IMR-90 (cell line): ENCODE measurements at regions not wholly inside any gene's neighbourhood (a gene's known extent, or its start where the extent isn't known, plus 50 kb on each side); places are given as distances from the start of the nearest gene placed in this dataset.

ENCODE experiments used
- ATAC-seq: fragments of 200-7000 bp; cut with Tn5 transposase; 2 replicates; pipeline ENCODE4 v1.9.1; 2020; ENCODE audit warnings: low read depth, mild to moderate bottlenecking, moderate library complexity
- BruUV-seq: library from RNA; stranded (reverse); fragments of 400-500 nt; replicated peaks from 2 replicates; lab custom pipeline; 2021; lab: Mats Ljungman, UMichigan
- CTCF ChIA-PET: fragments of 300-600 bp; formaldehyde crosslinking; extraction: SDS; loops from one replicate; lab custom pipeline; 2021; ENCODE audit warnings: antibody characterized with exemption; lab: Yijun Ruan, JAX
- POLR2A ChIA-PET: fragments of 300-600 bp; sonication (Branson Sonifier 250); formaldehyde crosslinking; loops from one replicate; lab custom pipeline; 2022; ENCODE audit warnings: antibody characterized with exemption; ENCODE audit not compliant: unreplicated experiment; lab: Charles Lee
- DNase-seq: peaks from one replicate; pipeline ENCODE4 v3.0.0; 2013
- H2AFZ ChIP-seq: replicated peaks from 2 replicates; pipeline ENCODE3; 2013; ENCODE audit warnings: low read length, mild to moderate bottlenecking; ENCODE audit not compliant: poor library complexity
- H2AK5ac ChIP-seq: 2 replicates; pipeline ENCODE4 v1.6.1; 2013; ENCODE audit warnings: low read depth, low read length, inconsistent platforms
- H2AK9ac ChIP-seq: replicated peaks from 2 replicates; pipeline ENCODE3; 2013; ENCODE audit warnings: mild to moderate bottlenecking, low read depth, low read length, moderate library complexity; ENCODE audit not compliant: poor library complexity
- H2BK120ac ChIP-seq: 2 replicates; pipeline ENCODE4 v1.6.1; 2013; ENCODE audit warnings: low read depth, low read length, inconsistent platforms
- H2BK15ac ChIP-seq: 3 replicates; pipeline ENCODE4 v1.6.1; 2013; ENCODE audit warnings: low read depth, low read length, inconsistent platforms
- H2BK20ac ChIP-seq: 2 replicates; pipeline ENCODE4 v1.6.1; 2013; ENCODE audit warnings: low read depth, mild to moderate bottlenecking, inconsistent platforms, low read length, moderate library complexity
- H2BK5ac ChIP-seq: 2 replicates; pipeline ENCODE4 v1.6.1; 2013; ENCODE audit warnings: mild to moderate bottlenecking, low read depth, low read length, inconsistent platforms; ENCODE audit not compliant: poor library complexity, severe bottlenecking
- H3K14ac ChIP-seq: replicated peaks from 2 replicates; pipeline ENCODE4 v1.6.1; 2013; ENCODE audit warnings: low read depth, low read length, inconsistent platforms
- H3K18ac ChIP-seq: 2 replicates; pipeline ENCODE4 v1.6.1; 2013; ENCODE audit warnings: low read depth, low read length, control low read depth
- H3K23ac ChIP-seq: 2 replicates; pipeline ENCODE4 v1.6.1; 2013; ENCODE audit warnings: low read depth, low read length, inconsistent platforms
- H3K27ac ChIP-seq: 2 replicates; pipeline ENCODE4 v1.5.1; 2013; ENCODE audit warnings: mild to moderate bottlenecking, control low read depth, low read length; ENCODE audit not compliant: insufficient read depth
- H3K27me3 ChIP-seq: 2 replicates; pipeline ENCODE4 v1.6.1; 2013; ENCODE audit warnings: low read length; ENCODE audit not compliant: control insufficient read depth, insufficient read depth
- H3K36me3 ChIP-seq: 2 replicates; pipeline ENCODE4 v1.6.1; 2013; ENCODE audit warnings: low read length, mixed read lengths; ENCODE audit not compliant: control insufficient read depth, insufficient read depth
- H3K4ac ChIP-seq: 2 replicates; pipeline ENCODE4 v1.6.1; 2013; ENCODE audit warnings: low read depth, low read length, inconsistent platforms
- H3K4me1 ChIP-seq: 2 replicates; pipeline ENCODE4 v1.6.1; 2013; ENCODE audit warnings: low read length, mixed read lengths; ENCODE audit not compliant: control insufficient read depth, insufficient read depth
- H3K4me2 ChIP-seq: 2 replicates; pipeline ENCODE4 v1.6.1; 2013; ENCODE audit warnings: low read depth, mild to moderate bottlenecking, control low read depth, low read length, moderate library complexity
- H3K4me3 ChIP-seq: 2 replicates; pipeline ENCODE4 v1.5.1; 2013; ENCODE audit warnings: low read depth, mild to moderate bottlenecking, control low read depth, low read length, moderate library complexity; ENCODE audit not compliant: insufficient read depth
- H3K56ac ChIP-seq: 2 replicates; pipeline ENCODE4 v1.6.1; 2013; ENCODE audit warnings: low read length, inconsistent platforms; ENCODE audit not compliant: insufficient read depth; ENCODE audit errors: extremely low read depth
- H3K79me1 ChIP-seq, 2 experiments: 2 replicates each; pipeline ENCODE4 v1.6.1; 2013; ENCODE audit warnings: low read length in 2 of 2, inconsistent platforms in 1 of 2, low read depth in 1 of 2
- H3K9ac ChIP-seq: 2 replicates; pipeline ENCODE4 v1.6.1; 2013; ENCODE audit warnings: low read depth, low read length, control low read depth
- H3K9me1 ChIP-seq: 2 replicates; pipeline ENCODE4 v1.6.1; 2013; ENCODE audit warnings: low read length, inconsistent platforms; ENCODE audit not compliant: insufficient read depth
- H3K9me3 ChIP-seq: 2 replicates; pipeline ENCODE4 v1.6.1; 2013; ENCODE audit warnings: low read length; ENCODE audit not compliant: control insufficient read depth, insufficient read depth
- H4K20me1 ChIP-seq: 2 replicates; pipeline ENCODE4 v1.6.1; 2013; ENCODE audit warnings: low read length, inconsistent platforms; ENCODE audit not compliant: insufficient read depth
- H4K5ac ChIP-seq: 2 replicates; pipeline ENCODE4 v1.6.1; 2013; ENCODE audit warnings: mild to moderate bottlenecking, low read depth, low read length, control low read depth
- H4K8ac ChIP-seq, 2 experiments: 2 replicates each; pipeline ENCODE4 v1.6.1; 2013; ENCODE audit warnings: low read depth in 2 of 2, low read length in 2 of 2, control low read depth in 1 of 2, inconsistent platforms in 1 of 2
- H4K91ac ChIP-seq: 2 replicates; pipeline ENCODE4 v1.6.1; 2013; ENCODE audit warnings: low read depth, low read length, inconsistent platforms; ENCODE audit not compliant: insufficient read depth
- BHLHE40 ChIP-seq: fragments of 150-350 bp; IDR thresholded peaks from 2 replicates; pipeline ENCODE4 v1.6.1; 2016; ENCODE audit warnings: mild to moderate bottlenecking, low read depth, low read length
- CEBPB ChIP-seq: IDR thresholded peaks from 2 replicates; pipeline ENCODE4 v1.6.1; 2012; ENCODE audit warnings: low read depth, low read length, improper control_type of control experiment
- CHD1 ChIP-seq: IDR thresholded peaks from 2 replicates; pipeline ENCODE4 v1.6.1; 2012; ENCODE audit warnings: low read depth, low read length, improper control_type of control experiment
- CTCF ChIP-seq: conservative IDR thresholded peaks from 2 replicates; pipeline ENCODE4 v1.5.1; 2012; ENCODE audit warnings: mild to moderate bottlenecking, low read depth, low read length, improper control_type of control experiment
- ELK1 ChIP-seq: fragments of 150-350 bp; IDR thresholded peaks from 2 replicates; pipeline ENCODE4 v1.6.1; 2016; ENCODE audit warnings: low read depth, mild to moderate bottlenecking, low read length, moderate library complexity, borderline replicate concordance
- FOS ChIP-seq: fragments of 150-350 bp; IDR thresholded peaks from 2 replicates; pipeline ENCODE4 v1.6.1; 2016; ENCODE audit warnings: low read depth, low read length
- MAFK ChIP-seq: IDR thresholded peaks from 2 replicates; pipeline ENCODE4 v1.6.1; 2012; ENCODE audit warnings: low read depth, low read length, improper control_type of control experiment
- MAZ ChIP-seq: IDR thresholded peaks from 2 replicates; pipeline ENCODE4 v1.6.1; 2012; ENCODE audit warnings: low read depth, mild to moderate bottlenecking, low read length, improper control_type of control experiment, moderate library complexity, borderline replicate concordance
- MXI1 ChIP-seq: IDR thresholded peaks from 2 replicates; pipeline ENCODE4 v1.6.1; 2012; ENCODE audit warnings: low read depth, mild to moderate bottlenecking, low read length, moderate library complexity, borderline replicate concordance
- RAD21 ChIP-seq: IDR thresholded peaks from 2 replicates; pipeline ENCODE4 v1.6.1; 2012; ENCODE audit warnings: low read length, improper control_type of control experiment
- RCOR1 ChIP-seq: IDR thresholded peaks from 2 replicates; pipeline ENCODE4 v1.6.1; 2012; ENCODE audit warnings: mild to moderate bottlenecking, low read length, improper control_type of control experiment; ENCODE audit not compliant: insufficient replicate concordance
- RFX5 ChIP-seq: IDR thresholded peaks from 2 replicates; pipeline ENCODE4 v1.8.0; 2012; ENCODE audit warnings: low read depth, mild to moderate bottlenecking, low read length, moderate library complexity
- SMC3 ChIP-seq: fragments of 150-350 bp; IDR thresholded peaks from 2 replicates; pipeline ENCODE4 v1.6.1; 2016; ENCODE audit warnings: low read depth, mild to moderate bottlenecking, antibody characterized with exemption, low read length, moderate library complexity
- WGBS, 2 experiments: methylation state at CpG; one replicate each; pipeline versions ENCODE4 v1.1.5 to v1.1.7; 2013; ENCODE audit warnings: missing lambda C conversion rate in 2 of 2; ENCODE audit not compliant: insufficient read length in 1 of 2; ENCODE audit errors: extremely low coverage in 2 of 2; 5-methylcytosine and 5-hydroxymethylcytosine counted together
- dilution Hi-C: fragments of 300-500 bp; cut with HindIII; formaldehyde crosslinking; loops from one replicate; pipeline ENCODE4 v1.14.3; 2018; ENCODE audit warnings: low sequenced_read_pairs; ENCODE audit not compliant: unreplicated experiment
- in situ Hi-C: fragments of 300-500 bp; cut with MboI; formaldehyde crosslinking; loops from 3 replicates; pipeline ENCODE4 v1.14.3; 2019; ENCODE audit warnings: low sequenced_read_pairs, inconsistent platforms, mixed read lengths
- intact Hi-C: fragments of 100-400 bp; cut with micrococcal nuclease; formaldehyde crosslinking; loops from 2 replicates; pipeline ENCODE4 v1.10.0; 2022

- Histone ChIP-seq H2BK20ac (no peak overlapping the region), H2BK15ac (no peak overlapping the region), H2BK5ac (no peak overlapping the region), H3K23ac (no peak overlapping the region), H3K36me3 (no peaks in the 10 kb centered on the region), H4K8ac (no peak overlapping the region), H3K79me1 (no peaks in the 10 kb centered on the region), H2AK5ac (no peak overlapping the region), H4K5ac (no peak overlapping the region), H3K18ac (no peak overlapping the region), H3K14ac (no peak overlapping the region), H3K56ac (no peak overlapping the region), H3K4me2 (no peak overlapping the region), H3K4me1 (no peaks in the 10 kb centered on the region; the same call in 1 of the 2 replicates), H3K27me3 (peaks cover 3% of the 10 kb centered on the region), H2AK9ac (no peak overlapping the region), H3K4ac (no peak overlapping the region), H4K20me1 (no peaks in the 10 kb centered on the region), H2BK120ac (no peak overlapping the region), H3K9me1 (no peaks in the 10 kb centered on the region), H3K27ac (no peak overlapping the region), H3K4me3 (no peak overlapping the region), H3K9me3 (no peaks in the 10 kb centered on the region), H3K9ac (no peak overlapping the region), H2AFZ (no peak overlapping the region), H4K91ac (no peak overlapping the region)
- 80% methylated on average over 2 of the region's 4 CpGs; no CpG with 5 or more reads in 1 of the 2 experiments for WGBS, 2 experiments
- POLR2A ChIA-PET: interaction anchor here (0.6 kb wide), 1 partner anchor 59 kb away, joined by 3 read pairs; no protein-coding TSS in a partner anchor
- intact Hi-C loops (no loop called here), in situ Hi-C loops (no loop called here), dilution Hi-C loops (no loop called here)
- DNase-seq (peak; percentile 43), ATAC-seq (peak; percentile 37; the same call in 1 of the 2 replicates)
- CTCF ChIA-PET: no interaction called here
- no peak for TF ChIP-seq RFX5
- no peak for TF ChIP-seq CHD1
- no peak for TF ChIP-seq MAZ
- TF ChIP-seq RCOR1: no peak
- TF ChIP-seq ELK1: no peak
- no peak for TF ChIP-seq SMC3
- no peak for TF ChIP-seq RAD21
- no peak for TF ChIP-seq FOS
- TF ChIP-seq MXI1: no peak
- TF ChIP-seq BHLHE40: no peak
- TF ChIP-seq CTCF: no peak
- no peak for TF ChIP-seq CEBPB
- no peak for TF ChIP-seq MAFK
- no TSS peak for BruUV-seq
Observed at GRCh38 chr13:97148894-97149293, 73.2 kb upstream of the MBNL2 start.
